ENCODE measurements at regions not wholly inside any gene's neighbourhood (a gene's known extent, or its start where the extent isn't known, plus 50 kb on each side); places are given as distances from the start of the nearest gene placed in this dataset.

GRCh38 chr9:16033253-16033652 is 480.4 kb downstream of the CCDC171 start:
- POLR2A ChIA-PET = no interaction called here
- Histone ChIP-seq H2AFZ (ENCODE audit: low read depth, low read length) (no peak overlapping the region), H3K79me2 (ENCODE audit: control insufficient read depth, insufficient read depth, low read length) (no peaks in the 10 kb centered on the region), H3K4me3 (no peak overlapping the region), H3K4me2 (ENCODE audit: insufficient read depth, low read length) (no peak overlapping the region), H3K36me3 (ENCODE audit: control insufficient read depth, insufficient read depth, low read length) (no peaks in the 10 kb centered on the region), H3K9me3 (replicated peaks; ENCODE audit: control insufficient read depth, insufficient read depth, low read depth, low read length) (no peaks in the 10 kb centered on the region), H4K20me1 (replicated peaks; ENCODE audit: control insufficient read depth, insufficient read depth, low read length) (no peaks in the 10 kb centered on the region), H3K27me3 (ENCODE audit: control insufficient read depth in 2 of 2, insufficient read depth in 2 of 2, low read length in 2 of 2) (no peaks in the 10 kb centered on the region), H3K4me1 (replicated peaks in 1 of 2; ENCODE audit: control insufficient read depth in 2 of 2, insufficient read depth in 2 of 2, low read length in 2 of 2) (no peaks in the 10 kb centered on the region), H3K9ac (ENCODE audit: insufficient read depth in 1 of 2, low read depth in 2 of 2, low read length in 2 of 2) (no peak overlapping the region), H3K27ac (ENCODE audit: extremely low read depth, low read depth, low read length) (no peak overlapping the region), H3K9me1 (ENCODE audit: control insufficient read depth, insufficient read depth, low read length) (no peaks in the 10 kb centered on the region)
- in situ Hi-C loops (cut with MboI) (no loop called here), intact Hi-C loops (cut with micrococcal nuclease) (no loop called here)
- DNase-seq (ENCODE audit: extremely low read depth in 1 of 4, low spot score in 3 of 4) = peak in 1 of 4 experiments; percentile 2
- no peak for ATAC-seq
- CTCF ChIA-PET (ENCODE audit: low intra/inter-chr PET ratio) = no interaction called here
- TF ChIP-seq ZNF644 (tag; IDR thresholded peaks at IDR 0.05; ENCODE audit: low read depth) (no peak), NRF1 (conservative IDR thresholded peaks at IDR 0.05 in 1 of 2, IDR thresholded peaks at IDR 0.05 in 1 of 2) (peak; percentile 62 to 67)
- no TSS peak for BruUV-seq (replicated peaks)
- no peak for FAIRE-seq
- WGBS (ENCODE audit: insufficient coverage, low coverage, missing lambda C conversion rate) = 3% methylated on average over 12 of the region's 14 CpGs

GRCh38 chr9:16033921-16034691 is 481.3 kb downstream of the CCDC171 start:
- Histone ChIP-seq H3K9me3 (replicated peaks; ENCODE audit: control insufficient read depth, insufficient read depth, low read depth, low read length) (no peaks in the 10 kb centered on the region), H3K79me2 (ENCODE audit: control insufficient read depth, insufficient read depth, low read length) (no peaks in the 10 kb centered on the region), H3K9me1 (ENCODE audit: control insufficient read depth, insufficient read depth, low read length) (no peaks in the 10 kb centered on the region), H3K36me3 (ENCODE audit: control insufficient read depth, insufficient read depth, low read length) (no peaks in the 10 kb centered on the region), H3K4me1 (replicated peaks in 1 of 2; ENCODE audit: control insufficient read depth in 2 of 2, insufficient read depth in 2 of 2, low read length in 2 of 2) (no peaks in the 10 kb centered on the region), H3K4me2 (ENCODE audit: insufficient read depth, low read length) (no peak overlapping the region), H3K27me3 (ENCODE audit: control insufficient read depth in 2 of 2, insufficient read depth in 2 of 2, low read length in 2 of 2) (no peaks in the 10 kb centered on the region), H3K27ac (ENCODE audit: extremely low read depth, low read depth, low read length) (no peak overlapping the region), H3K4me3 (no peak overlapping the region), H2AFZ (ENCODE audit: low read depth, low read length) (no peak overlapping the region), H3K9ac (ENCODE audit: insufficient read depth in 1 of 2, low read depth in 2 of 2, low read length in 2 of 2) (no peak overlapping the region), H4K20me1 (replicated peaks; ENCODE audit: control insufficient read depth, insufficient read depth, low read length) (no peaks in the 10 kb centered on the region)
- intact Hi-C loops (cut with micrococcal nuclease) (no loop called here), in situ Hi-C loops (cut with MboI) (no loop called here)
- DNase-seq (ENCODE audit: extremely low read depth in 1 of 4, low spot score in 3 of 4) (no peak), ATAC-seq (no peak), FAIRE-seq (no peak)
- BruUV-seq (replicated peaks) = no TSS peak
- CTCF ChIA-PET (ENCODE audit: low intra/inter-chr PET ratio) = no interaction called here
- WGBS (ENCODE audit: insufficient coverage, low coverage, missing lambda C conversion rate) = 0% methylated on average over 8 of the region's 10 CpGs
- POLR2A ChIA-PET = no interaction called here
- TF ChIP-seq SIX5 (IDR thresholded peaks at IDR 0.05; ENCODE audit: borderline replicate concordance in 1 of 2, insufficient read depth in 1 of 2, low read depth in 1 of 2, low read length in 2 of 2) (no peak), ZNF695 (CRISPR knock-in tag; IDR thresholded peaks at IDR 0.05) (no peak), NCOA6 (IDR thresholded peaks at IDR 0.05) (no peak), HDAC1 (IDR thresholded peaks at IDR 0.05) (no peak), ZBTB34 (CRISPR knock-in tag; IDR thresholded peaks at IDR 0.05) (no peak), ZFX (CRISPR knock-in tag; IDR thresholded peaks at IDR 0.05) (no peak), FOXA3 (CRISPR knock-in tag; conservative IDR thresholded peaks at IDR 0.05 in 1 of 2, IDR thresholded peaks at IDR 0.05 in 1 of 2) (no peak), ZBTB7A (IDR thresholded peaks at IDR 0.05; ENCODE audit: borderline replicate concordance, control insufficient read depth, low read depth, low read length) (no peak), ZNF644 (tag; IDR thresholded peaks at IDR 0.05; ENCODE audit: low read depth) (no peak), NUFIP1 (IDR thresholded peaks at IDR 0.05; ENCODE audit: partially characterized antibody) (no peak), MYBL2 (IDR thresholded peaks at IDR 0.05; ENCODE audit: low read depth) (no peak), MYBL2 (CRISPR knock-in tag; IDR thresholded peaks at IDR 0.05; ENCODE audit: borderline replicate concordance) (no peak), MTA3 (IDR thresholded peaks at IDR 0.05; ENCODE audit: borderline replicate concordance) (no peak), ILF3 (IDR thresholded peaks at IDR 0.05; ENCODE audit: borderline replicate concordance) (no peak)

Data from K562 (cell line).